ENCODE measurements at regions not wholly inside any gene's neighbourhood (a gene's known extent, or its start where the extent isn't known, plus 50 kb on each side); places are given as distances from the start of the nearest gene placed in this dataset.
A peak's percentile ranks its signal among the peaks of the same experiment; 100 is the strongest.

DNA sequence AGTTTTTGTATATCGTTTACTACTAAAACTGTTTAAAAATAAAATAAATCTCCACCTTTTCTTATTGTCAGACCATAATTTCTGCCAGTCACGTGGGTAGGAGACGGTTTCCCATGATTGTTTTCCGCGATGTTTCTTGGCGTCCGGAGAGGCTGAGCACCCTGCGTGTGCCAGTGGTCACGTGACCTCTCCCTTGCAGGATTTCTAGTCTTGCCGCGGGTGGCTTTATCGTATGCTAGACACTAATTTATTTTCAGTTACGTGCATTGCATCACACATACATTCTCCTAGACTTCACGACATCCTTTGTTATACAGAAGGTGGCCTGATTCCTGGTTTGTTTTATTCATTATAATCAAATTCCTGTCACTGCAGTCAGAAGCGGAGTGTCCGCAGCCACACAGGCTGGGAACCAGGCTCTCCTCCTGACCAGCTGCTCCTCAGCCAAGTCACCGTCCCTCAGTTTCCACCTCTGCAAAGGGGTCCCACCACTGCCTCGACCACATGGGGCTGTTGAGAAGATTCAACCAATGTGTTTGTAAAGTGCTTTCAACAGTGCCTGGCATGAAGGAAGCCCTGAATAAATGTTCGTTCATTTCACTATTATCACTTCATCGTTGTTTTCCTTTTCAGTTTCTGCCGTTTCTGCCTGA is 203.2 kb upstream of the PPP2R2D start:
- TF ChIP-seq PHF8 (IDR thresholded peaks at IDR 0.05; ENCODE audit: borderline replicate concordance, low read depth) (no peak), EP300 (IDR thresholded peaks at IDR 0.05) (no peak), ZSCAN20 (CRISPR knock-in tag; IDR thresholded peaks at IDR 0.05) (no peak)
- TF ChIP-seq, protein P1, sequence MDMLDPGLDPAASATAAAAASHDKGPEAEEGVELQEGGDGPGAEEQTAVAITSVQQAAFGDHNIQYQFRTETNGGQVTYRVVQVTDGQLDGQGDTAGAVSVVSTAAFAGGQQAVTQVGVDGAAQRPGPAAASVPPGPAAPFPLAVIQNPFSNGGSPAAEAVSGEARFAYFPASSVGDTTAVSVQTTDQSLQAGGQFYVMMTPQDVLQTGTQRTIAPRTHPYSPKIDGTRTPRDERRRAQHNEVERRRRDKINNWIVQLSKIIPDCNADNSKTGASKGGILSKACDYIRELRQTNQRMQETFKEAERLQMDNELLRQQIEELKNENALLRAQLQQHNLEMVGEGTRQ (IDR thresholded peaks at IDR 0.05) = peak; percentile 72
- TF ChIP-seq, protein P2, sequence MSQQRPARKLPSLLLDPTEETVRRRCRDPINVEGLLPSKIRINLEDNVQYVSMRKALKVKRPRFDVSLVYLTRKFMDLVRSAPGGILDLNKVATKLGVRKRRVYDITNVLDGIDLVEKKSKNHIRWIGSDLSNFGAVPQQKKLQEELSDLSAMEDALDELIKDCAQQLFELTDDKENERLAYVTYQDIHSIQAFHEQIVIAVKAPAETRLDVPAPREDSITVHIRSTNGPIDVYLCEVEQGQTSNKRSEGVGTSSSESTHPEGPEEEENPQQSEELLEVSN (IDR thresholded peaks at IDR 0.05; ENCODE audit: borderline replicate concordance, low read depth) = no peak
- no peak for ATAC-seq

DNA sequence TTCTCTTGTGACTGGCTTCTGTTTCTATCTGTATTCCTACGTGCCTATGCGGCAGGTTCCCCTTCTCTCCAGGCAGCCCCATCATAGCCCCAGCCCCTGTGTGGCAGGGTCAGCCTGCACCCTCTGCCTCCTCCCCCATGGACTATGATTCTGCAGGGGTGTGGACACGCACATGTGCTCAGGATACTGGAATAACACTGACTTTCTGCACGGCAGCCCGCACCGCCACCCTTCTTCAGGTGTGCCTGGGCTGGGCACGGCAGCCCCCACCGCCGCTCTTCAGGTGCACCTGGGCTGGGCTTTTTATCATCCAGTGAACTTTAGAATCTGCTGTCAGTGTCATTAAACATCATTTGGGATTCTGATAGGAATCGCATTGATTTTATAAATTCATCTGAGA is 202.6 kb upstream of the PPP2R2D start:
- POLR2A ChIA-PET = no interaction called here
- DNase-seq (ENCODE audit: low read depth in 1 of 2, low spot score in 1 of 2) (no peak), ATAC-seq (no peak), FAIRE-seq (no peak)
- Histone ChIP-seq H3K4me3 (no peak overlapping the region), H3K4me2 (no peak overlapping the region), H3K4me1 (no peaks in the 10 kb centered on the region), H3K9me3 (no peaks in the 10 kb centered on the region), H3K27ac (no peak overlapping the region)
- WGBS (ENCODE audit: missing lambda C conversion rate) = 84% methylated on average over 9 of the region's 10 CpGs
- CTCF ChIA-PET = no interaction called here
- TF ChIP-seq, protein P3, sequence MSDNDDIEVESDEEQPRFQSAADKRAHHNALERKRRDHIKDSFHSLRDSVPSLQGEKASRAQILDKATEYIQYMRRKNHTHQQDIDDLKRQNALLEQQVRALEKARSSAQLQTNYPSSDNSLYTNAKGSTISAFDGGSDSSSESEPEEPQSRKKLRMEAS (IDR thresholded peaks at IDR 0.05) = no peak
- no peak for TF ChIP-seq GATA3 (IDR thresholded peaks at IDR 0.05; ENCODE audit: borderline replicate concordance)
- TF ChIP-seq, protein P4, sequence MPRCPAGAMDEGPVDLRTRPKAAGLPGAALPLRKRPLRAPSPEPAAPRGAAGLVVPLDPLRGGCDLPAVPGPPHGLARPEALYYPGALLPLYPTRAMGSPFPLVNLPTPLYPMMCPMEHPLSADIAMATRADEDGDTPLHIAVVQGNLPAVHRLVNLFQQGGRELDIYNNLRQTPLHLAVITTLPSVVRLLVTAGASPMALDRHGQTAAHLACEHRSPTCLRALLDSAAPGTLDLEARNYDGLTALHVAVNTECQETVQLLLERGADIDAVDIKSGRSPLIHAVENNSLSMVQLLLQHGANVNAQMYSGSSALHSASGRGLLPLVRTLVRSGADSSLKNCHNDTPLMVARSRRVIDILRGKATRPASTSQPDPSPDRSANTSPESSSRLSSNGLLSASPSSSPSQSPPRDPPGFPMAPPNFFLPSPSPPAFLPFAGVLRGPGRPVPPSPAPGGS (IDR thresholded peaks at IDR 0.05) = no peak

More for the DNA sequence above, 203.2 kb upstream of the PPP2R2D start:
- H3K27ac ChIP-seq = no peak overlapping the region
- FAIRE-seq = no peak
- H3K4me1 ChIP-seq = no peaks in the 10 kb centered on the region
- no peaks in the 10 kb centered on the region for H3K9me3 ChIP-seq
- H3K4me2 ChIP-seq = no peak overlapping the region
- ChIA-PET CTCF (no interaction called here), POLR2A (no interaction called here)
- no peak for DNase-seq (ENCODE audit: low read depth in 1 of 2, low spot score in 1 of 2)
- WGBS (ENCODE audit: missing lambda C conversion rate) = 36% methylated on average over 21 of the region's 21 CpGs
- H3K4me3 ChIP-seq = no peak overlapping the region

DNA sequence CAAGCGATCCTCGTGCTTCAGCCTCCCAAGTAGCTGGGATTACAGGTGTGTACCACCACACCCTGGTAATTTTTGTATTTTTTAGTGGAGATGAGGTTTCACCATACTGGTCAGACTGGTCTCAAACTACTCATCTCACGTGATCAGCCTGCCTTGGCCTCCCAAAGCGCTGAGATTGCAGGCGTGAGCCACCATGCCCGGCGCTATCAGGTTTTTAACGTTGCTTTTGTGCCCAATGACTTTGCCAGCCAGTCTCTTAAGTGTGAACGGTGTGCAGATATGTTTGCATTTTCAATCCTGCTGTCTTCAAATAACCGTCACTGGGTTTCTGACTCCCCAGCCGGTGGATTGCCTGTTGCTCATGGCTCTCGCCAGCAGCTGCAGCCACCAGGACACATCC is 201.8 kb upstream of the PPP2R2D start:
- Histone ChIP-seq H3K4me1 (no peaks in the 10 kb centered on the region), H3K4me2 (no peak overlapping the region), H3K4me3 (no peak overlapping the region), H3K27ac (no peak overlapping the region), H3K9me3 (no peaks in the 10 kb centered on the region)
- ATAC-seq (no peak), DNase-seq (ENCODE audit: low read depth in 1 of 2, low spot score in 1 of 2) (no peak), FAIRE-seq (no peak)
- ChIA-PET CTCF (no interaction called here), POLR2A (no interaction called here)
- WGBS (ENCODE audit: missing lambda C conversion rate) = 54% methylated on average over 12 of the region's 12 CpGs
- no peak for TF ChIP-seq MYC (IDR thresholded peaks at IDR 0.05; ENCODE audit: borderline replicate concordance, low read length)
- TF ChIP-seq, protein P5, sequence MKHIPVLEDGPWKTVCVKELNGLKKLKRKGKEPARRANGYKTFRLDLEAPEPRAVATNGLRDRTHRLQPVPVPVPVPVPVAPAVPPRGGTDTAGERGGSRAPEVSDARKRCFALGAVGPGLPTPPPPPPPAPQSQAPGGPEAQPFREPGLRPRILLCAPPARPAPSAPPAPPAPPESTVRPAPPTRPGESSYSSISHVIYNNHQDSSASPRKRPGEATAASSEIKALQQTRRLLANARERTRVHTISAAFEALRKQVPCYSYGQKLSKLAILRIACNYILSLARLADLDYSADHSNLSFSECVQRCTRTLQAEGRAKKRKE (CRISPR knock-in tag; IDR thresholded peaks at IDR 0.05; ENCODE audit: low read depth) = no peak
- no peak for TF ChIP-seq HDAC2 (IDR thresholded peaks at IDR 0.05)
- TF ChIP-seq, protein P6, sequence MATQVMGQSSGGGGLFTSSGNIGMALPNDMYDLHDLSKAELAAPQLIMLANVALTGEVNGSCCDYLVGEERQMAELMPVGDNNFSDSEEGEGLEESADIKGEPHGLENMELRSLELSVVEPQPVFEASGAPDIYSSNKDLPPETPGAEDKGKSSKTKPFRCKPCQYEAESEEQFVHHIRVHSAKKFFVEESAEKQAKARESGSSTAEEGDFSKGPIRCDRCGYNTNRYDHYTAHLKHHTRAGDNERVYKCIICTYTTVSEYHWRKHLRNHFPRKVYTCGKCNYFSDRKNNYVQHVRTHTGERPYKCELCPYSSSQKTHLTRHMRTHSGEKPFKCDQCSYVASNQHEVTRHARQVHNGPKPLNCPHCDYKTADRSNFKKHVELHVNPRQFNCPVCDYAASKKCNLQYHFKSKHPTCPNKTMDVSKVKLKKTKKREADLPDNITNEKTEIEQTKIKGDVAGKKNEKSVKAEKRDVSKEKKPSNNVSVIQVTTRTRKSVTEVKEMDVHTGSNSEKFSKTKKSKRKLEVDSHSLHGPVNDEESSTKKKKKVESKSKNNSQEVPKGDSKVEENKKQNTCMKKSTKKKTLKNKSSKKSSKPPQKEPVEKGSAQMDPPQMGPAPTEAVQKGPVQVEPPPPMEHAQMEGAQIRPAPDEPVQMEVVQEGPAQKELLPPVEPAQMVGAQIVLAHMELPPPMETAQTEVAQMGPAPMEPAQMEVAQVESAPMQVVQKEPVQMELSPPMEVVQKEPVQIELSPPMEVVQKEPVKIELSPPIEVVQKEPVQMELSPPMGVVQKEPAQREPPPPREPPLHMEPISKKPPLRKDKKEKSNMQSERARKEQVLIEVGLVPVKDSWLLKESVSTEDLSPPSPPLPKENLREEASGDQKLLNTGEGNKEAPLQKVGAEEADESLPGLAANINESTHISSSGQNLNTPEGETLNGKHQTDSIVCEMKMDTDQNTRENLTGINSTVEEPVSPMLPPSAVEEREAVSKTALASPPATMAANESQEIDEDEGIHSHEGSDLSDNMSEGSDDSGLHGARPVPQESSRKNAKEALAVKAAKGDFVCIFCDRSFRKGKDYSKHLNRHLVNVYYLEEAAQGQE (IDR thresholded peaks at IDR 0.05) = no peak
- no peak for TF ChIP-seq SREBF2 (IDR thresholded peaks at IDR 0.05)
- TF ChIP-seq, protein P2 (IDR thresholded peaks at IDR 0.05; ENCODE audit: borderline replicate concordance, low read depth) = no peak
- TF ChIP-seq, protein P7, sequence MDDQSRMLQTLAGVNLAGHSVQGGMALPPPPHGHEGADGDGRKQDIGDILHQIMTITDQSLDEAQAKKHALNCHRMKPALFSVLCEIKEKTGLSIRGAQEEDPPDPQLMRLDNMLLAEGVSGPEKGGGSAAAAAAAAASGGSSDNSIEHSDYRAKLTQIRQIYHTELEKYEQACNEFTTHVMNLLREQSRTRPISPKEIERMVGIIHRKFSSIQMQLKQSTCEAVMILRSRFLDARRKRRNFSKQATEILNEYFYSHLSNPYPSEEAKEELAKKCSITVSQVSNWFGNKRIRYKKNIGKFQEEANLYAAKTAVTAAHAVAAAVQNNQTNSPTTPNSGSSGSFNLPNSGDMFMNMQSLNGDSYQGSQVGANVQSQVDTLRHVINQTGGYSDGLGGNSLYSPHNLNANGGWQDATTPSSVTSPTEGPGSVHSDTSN (IDR thresholded peaks at IDR 0.05) = no peak
- no peak for TF ChIP-seq KDM1A (IDR thresholded peaks at IDR 0.05; ENCODE audit: low read depth)
- TF ChIP-seq CEBPB (IDR thresholded peaks at IDR 0.05) = no peak
- no peak for TF ChIP-seq CHD2 (IDR thresholded peaks at IDR 0.05; ENCODE audit: low read length, partially characterized antibody)
- no peak for TF ChIP-seq ZFP36 (IDR thresholded peaks at IDR 0.05; ENCODE audit: borderline replicate concordance, partially characterized antibody)
- TF ChIP-seq, protein P3 (IDR thresholded peaks at IDR 0.05) = no peak
- TF ChIP-seq EHF (CRISPR knock-in tag; IDR thresholded peaks at IDR 0.05) = no peak
- TF ChIP-seq RNF2 (IDR thresholded peaks at IDR 0.05; ENCODE audit: borderline replicate concordance, low read depth) = no peak
- no peak for TF ChIP-seq HEYL (CRISPR knock-in tag; IDR thresholded peaks at IDR 0.05)
- no peak for TF ChIP-seq JUNB (IDR thresholded peaks at IDR 0.05)
- TF ChIP-seq RCOR1 (IDR thresholded peaks at IDR 0.05; ENCODE audit: low read depth, low read length) = no peak
- TF ChIP-seq KDM5A (IDR thresholded peaks at IDR 0.05) = no peak
- TF ChIP-seq FOXS1 (CRISPR knock-in tag; IDR thresholded peaks at IDR 0.05) = no peak
